GM12864 (cell line): ENCODE measurements at regions not wholly inside any gene's neighbourhood (a gene's known extent, or its start where the extent isn't known, plus 50 kb on each side); places are given as distances from the start of the nearest gene placed in this dataset.

Source experiments
- DNase-seq: peaks from one replicate; pipeline ENCODE4 v3.0.0-alpha.2; 2011; ENCODE audit warnings: low read depth
- H3K4me3 ChIP-seq: 2 replicates; pipeline ENCODE4 v1.5.1; 2011; ENCODE audit warnings: mild to moderate bottlenecking, low read depth, low read length, control low read depth
- CTCF ChIP-seq: IDR thresholded peaks from 2 replicates; pipeline ENCODE4 v1.5.1; 2011; ENCODE audit warnings: low read depth, mild to moderate bottlenecking, moderate library complexity, low read length, control low read depth, inconsistent platforms; ENCODE audit errors: missing control alignments

DNA sequence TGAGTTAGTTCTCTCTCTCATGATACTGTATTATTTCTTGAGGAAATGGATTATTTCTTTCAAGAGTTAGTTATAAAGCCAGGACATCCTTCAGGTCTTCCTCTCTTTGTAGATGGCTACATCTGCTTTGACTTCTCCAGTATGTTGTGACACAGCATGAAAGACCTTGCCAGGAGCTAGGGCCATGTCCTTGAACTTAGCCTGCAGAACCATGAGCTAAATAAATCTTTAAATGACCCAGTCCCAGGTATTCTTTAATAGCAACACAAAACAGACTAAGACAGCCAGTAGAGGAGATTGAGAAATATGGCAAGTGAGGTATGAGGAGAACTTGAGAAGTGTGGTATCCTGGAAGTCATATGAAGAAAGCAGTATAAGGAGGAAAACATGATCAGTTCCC lies 214.9 kb upstream of the PPP1R3A start:
- no peak overlapping the region for H3K4me3 ChIP-seq
- TF ChIP-seq CTCF: no peak
- DNase-seq: no peak

- H3K4me3 ChIP-seq: no peak overlapping the region
- no peak for TF ChIP-seq CTCF
- DNase-seq: no peak
Observed at GRCh38 chr7:114130866-114131265, 212.1 kb upstream of the PPP1R3A start.

DNA sequence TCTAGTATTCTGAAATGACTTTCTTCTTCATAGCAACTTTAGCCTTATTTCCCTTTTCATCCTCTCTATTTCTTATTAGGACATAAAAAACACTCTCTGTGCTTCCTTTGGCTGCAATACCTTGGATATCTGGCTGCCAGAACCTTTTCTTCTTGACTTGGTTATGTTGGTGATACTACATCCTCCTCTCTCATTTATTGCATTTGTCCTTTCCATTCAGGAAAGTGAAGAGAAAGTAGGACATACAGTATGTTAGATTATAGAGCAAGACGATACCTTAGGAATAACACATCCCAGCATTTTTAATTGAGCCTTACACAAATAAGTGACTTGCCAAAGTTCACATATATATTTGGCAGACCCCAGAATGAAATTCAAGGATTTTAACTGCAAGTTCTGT lies 210.1 kb upstream of the PPP1R3A start:
- no peak for TF ChIP-seq CTCF
- DNase-seq: no peak
- no peak overlapping the region for H3K4me3 ChIP-seq

DNA sequence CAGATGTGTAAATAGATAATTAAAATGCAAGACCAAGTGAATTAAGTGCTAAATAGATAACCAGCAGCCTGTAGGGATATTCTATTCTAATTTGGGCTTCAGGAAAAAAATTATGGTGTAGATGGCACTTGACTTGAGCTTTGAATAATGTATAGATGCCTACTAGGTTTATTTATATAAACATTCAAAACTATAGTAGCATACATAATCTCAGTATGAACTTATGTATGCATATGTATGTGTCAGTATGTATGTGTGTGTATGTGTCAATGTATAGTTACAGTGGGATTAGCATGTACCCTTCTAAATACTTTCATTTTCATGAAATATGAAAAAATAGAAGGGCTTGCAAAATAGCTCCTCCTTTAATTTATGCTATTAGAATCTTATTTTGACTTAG lies 207.3 kb upstream of the PPP1R3A start:
- DNase-seq: no peak
- no peak for TF ChIP-seq CTCF
- H3K4me3 ChIP-seq: no peak overlapping the region

DNA sequence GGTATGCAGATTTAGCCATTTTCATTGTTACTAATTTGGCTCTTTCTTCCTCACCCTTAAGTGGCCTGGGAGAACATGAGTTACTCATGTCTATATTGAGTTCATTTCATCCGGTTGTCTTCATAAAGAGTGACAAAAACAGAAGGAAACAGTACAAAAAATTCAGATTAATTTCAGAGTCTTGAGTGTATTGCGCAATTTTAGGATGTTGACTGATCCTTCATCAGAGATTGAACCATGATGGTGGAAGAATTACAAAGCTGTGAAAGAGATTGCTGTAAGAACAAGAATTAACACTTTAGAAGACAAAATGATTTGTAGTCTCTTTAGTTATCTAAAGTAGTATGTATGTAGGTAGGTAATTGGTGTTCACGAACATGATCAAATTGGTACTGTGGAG lies 194.0 kb upstream of the PPP1R3A start:
- TF ChIP-seq CTCF: no peak
- no peak for DNase-seq
- H3K4me3 ChIP-seq: no peak overlapping the region

- no peak for TF ChIP-seq CTCF
- DNase-seq: no peak
- H3K4me3 ChIP-seq: no peak overlapping the region
Observed at GRCh38 chr7:114110666-114111065, 191.9 kb upstream of the PPP1R3A start.

GRCh38 chr7:114109721-114110120 lies 190.9 kb upstream of the PPP1R3A start:
- no peak for DNase-seq
- no peak overlapping the region for H3K4me3 ChIP-seq
- TF ChIP-seq CTCF: no peak
